Keratinocyte (primary cell): ENCODE measurements at regions not wholly inside any gene's neighbourhood (a gene's known extent, or its start where the extent isn't known, plus 50 kb on each side); places are given as distances from the start of the nearest gene placed in this dataset.
"Not testable (repeated sequence)": the region's sequence is repeated elsewhere in the genome, so short reads cannot be mapped to it uniquely, and the experiment has no call there.

Experiments used
- DNase-seq: peaks from one replicate; pipeline ENCODE4 v3.0.0-alpha.2; 2011; ENCODE audit warnings: low read depth, missing footprints, low spot score
- FAIRE-seq: peaks from 2 replicates; lab custom pipeline; 2011; peaks lifted over from hg19 to GRCh38; lab: Jason Lieb, UNC
- H2AFZ ChIP-seq: 2 replicates; pipeline ENCODE4 v1.6.0; 2012; ENCODE audit warnings: low read length, control low read depth, inconsistent platforms; ENCODE audit not compliant: control insufficient read depth
- H3K27ac ChIP-seq: 2 replicates; pipeline ENCODE4 v1.5.1; 2011; ENCODE audit warnings: low read length; ENCODE audit not compliant: control insufficient read depth, insufficient read depth
- H3K27me3 ChIP-seq: 3 replicates; pipeline ENCODE4 v1.6.0; 2011; ENCODE audit warnings: low read length; ENCODE audit not compliant: control insufficient read depth, insufficient read depth; ENCODE audit errors: extremely low read depth
- H3K36me3 ChIP-seq, 2 experiments: 2 replicates in 1 of 2; 3 replicates in 1 of 2; pipeline ENCODE4 v1.5.1; 2011; ENCODE audit warnings: low read length in 2 of 2, mild to moderate bottlenecking in 1 of 2; ENCODE audit not compliant: control insufficient read depth in 2 of 2, insufficient read depth in 2 of 2; ENCODE audit errors: extremely low read depth in 1 of 2
- H3K4me1 ChIP-seq: 3 replicates; pipeline ENCODE4 v1.5.1; 2011; ENCODE audit warnings: low read length; ENCODE audit not compliant: control insufficient read depth, insufficient read depth; ENCODE audit errors: extremely low read depth
- H3K4me2 ChIP-seq: 3 replicates; pipeline ENCODE4 v1.6.0; 2011; ENCODE audit warnings: low read depth, low read length; ENCODE audit not compliant: control insufficient read depth, insufficient read depth; ENCODE audit errors: extremely low read depth
- H3K4me3 ChIP-seq, 3 experiments: fragments of 200-600 bp in 1 of 3; sonication (generic) in 1 of 3; 2 replicates in 2 of 3; 3 replicates in 1 of 3; pipeline ENCODE4 v1.5.1; 2011 to 2016; ENCODE audit warnings: low read length in 3 of 3, mild to moderate bottlenecking in 3 of 3, control low read depth in 2 of 3, inconsistent platforms in 1 of 3, low read depth in 1 of 3, mixed read lengths in 1 of 3, mixed run types in 1 of 3, moderate library complexity in 1 of 3; ENCODE audit not compliant: control insufficient read depth in 2 of 3, insufficient read depth in 2 of 3; ENCODE audit errors: extremely low read depth in 1 of 3
- H3K79me2 ChIP-seq: 2 replicates; pipeline ENCODE4 v1.6.0; 2012; ENCODE audit warnings: low read length; ENCODE audit not compliant: control insufficient read depth, insufficient read depth
- H3K9ac ChIP-seq: 3 replicates; pipeline ENCODE4 v1.6.0; 2011; ENCODE audit warnings: low read length; ENCODE audit not compliant: control insufficient read depth, insufficient read depth; ENCODE audit errors: extremely low read depth
- H3K9me1 ChIP-seq: 3 replicates; pipeline ENCODE4 v1.6.0; 2011; ENCODE audit warnings: low read length; ENCODE audit not compliant: control insufficient read depth, insufficient read depth; ENCODE audit errors: extremely low read depth
- H3K9me3 ChIP-seq: 2 replicates; pipeline ENCODE4 v1.5.1; 2012; ENCODE audit warnings: low read depth, low read length; ENCODE audit not compliant: control insufficient read depth
- H4K20me1 ChIP-seq: 3 replicates; pipeline ENCODE4 v1.6.0; 2011; ENCODE audit warnings: low read length; ENCODE audit not compliant: control insufficient read depth, insufficient read depth; ENCODE audit errors: extremely low read depth
- dilution Hi-C: fragments of 300-500 bp; cut with MboI; formaldehyde crosslinking; loops from one replicate; pipeline ENCODE4 v1.7.0; 2020; ENCODE audit warnings: low sequenced_read_pairs; ENCODE audit not compliant: extremely low pct_ligation_motif_present

DNA sequence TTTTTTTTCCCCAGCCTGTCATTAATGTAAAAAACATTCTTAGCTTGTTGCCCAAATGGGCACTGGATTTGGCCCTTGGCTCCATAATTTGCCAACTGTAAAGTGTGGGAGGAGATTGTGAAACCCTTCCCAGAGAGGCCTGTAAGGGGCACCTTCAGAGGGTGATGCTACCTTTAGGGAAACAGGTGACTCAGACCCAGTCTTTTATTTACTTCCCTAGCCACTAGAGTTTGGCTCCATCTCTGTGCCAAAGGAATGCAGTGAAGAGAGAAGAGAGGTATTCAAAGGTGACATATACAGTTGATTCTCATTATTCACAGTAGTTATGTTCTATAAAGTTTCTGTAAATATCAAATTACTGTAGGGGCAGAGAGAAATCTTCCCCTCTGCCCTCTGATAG is 189.6 kb downstream of the SPATA31A1 start:
- dilution Hi-C loops, H3K79me2 ChIP-seq, H3K4me1 ChIP-seq, DNase-seq, H3K4me2 ChIP-seq, H3K9ac ChIP-seq, H3K27me3 ChIP-seq, H3K9me1 ChIP-seq, H3K9me3 ChIP-seq, H2AFZ ChIP-seq, H3K27ac ChIP-seq, FAIRE-seq, H3K36me3 ChIP-seq, H4K20me1 ChIP-seq, H3K4me3 ChIP-seq: not testable (repeated sequence)

DNA sequence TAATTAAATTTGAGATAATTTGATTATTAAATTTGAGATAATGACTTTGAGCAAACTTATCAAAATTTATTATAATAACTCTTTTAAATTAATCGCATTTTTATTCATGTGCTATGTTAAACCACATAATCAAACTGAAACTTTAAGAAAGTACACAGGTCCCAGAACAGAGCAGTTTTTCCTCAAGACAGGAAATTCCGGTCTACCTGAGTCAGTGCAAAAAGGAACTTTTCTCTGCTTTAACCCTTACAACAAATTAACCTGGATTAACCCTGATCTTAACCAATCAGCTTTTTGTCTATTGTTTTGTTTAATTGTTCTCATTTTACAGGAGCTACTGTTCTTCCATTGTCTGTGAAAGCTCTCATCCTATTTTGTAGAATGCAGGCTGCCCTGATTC is 195.1 kb downstream of the SPATA31A1 start:
- FAIRE-seq, H3K4me3 ChIP-seq, dilution Hi-C loops, H3K27me3 ChIP-seq, H3K4me1 ChIP-seq, H3K9ac ChIP-seq, H3K9me1 ChIP-seq, H3K9me3 ChIP-seq, H3K27ac ChIP-seq, DNase-seq, H3K36me3 ChIP-seq, H4K20me1 ChIP-seq, H3K79me2 ChIP-seq: not testable (repeated sequence)
- H2AFZ ChIP-seq = peak overlapping the region; percentile 51
- H3K4me2 ChIP-seq = peak overlapping the region; percentile 27

DNA sequence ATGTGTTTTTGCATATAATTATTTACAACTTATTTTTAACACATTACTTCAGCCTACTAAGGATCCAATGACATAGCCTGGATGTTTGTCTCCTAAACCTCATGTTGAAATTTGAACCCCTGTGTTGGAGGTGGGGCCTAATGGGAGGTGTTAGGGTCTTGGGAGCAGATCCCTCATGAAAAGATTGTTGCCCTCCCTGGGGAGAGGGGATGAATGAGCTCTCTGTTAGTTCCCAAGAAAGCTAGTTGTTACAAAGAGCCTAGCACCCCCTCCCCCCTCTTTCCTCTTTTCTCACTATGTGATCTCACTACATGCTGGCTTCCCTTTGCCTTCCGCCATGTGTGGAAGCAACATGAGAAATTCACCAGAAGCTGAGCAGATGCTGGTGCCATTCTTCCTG is 196.1 kb downstream of the SPATA31A1 start:
- H3K9me1 ChIP-seq, H3K4me3 ChIP-seq, H3K27ac ChIP-seq, H3K36me3 ChIP-seq, DNase-seq, H3K27me3 ChIP-seq, H3K4me1 ChIP-seq, FAIRE-seq, H2AFZ ChIP-seq, H4K20me1 ChIP-seq, H3K4me2 ChIP-seq, H3K9me3 ChIP-seq, H3K79me2 ChIP-seq, dilution Hi-C loops, H3K9ac ChIP-seq: not testable (repeated sequence)

DNA sequence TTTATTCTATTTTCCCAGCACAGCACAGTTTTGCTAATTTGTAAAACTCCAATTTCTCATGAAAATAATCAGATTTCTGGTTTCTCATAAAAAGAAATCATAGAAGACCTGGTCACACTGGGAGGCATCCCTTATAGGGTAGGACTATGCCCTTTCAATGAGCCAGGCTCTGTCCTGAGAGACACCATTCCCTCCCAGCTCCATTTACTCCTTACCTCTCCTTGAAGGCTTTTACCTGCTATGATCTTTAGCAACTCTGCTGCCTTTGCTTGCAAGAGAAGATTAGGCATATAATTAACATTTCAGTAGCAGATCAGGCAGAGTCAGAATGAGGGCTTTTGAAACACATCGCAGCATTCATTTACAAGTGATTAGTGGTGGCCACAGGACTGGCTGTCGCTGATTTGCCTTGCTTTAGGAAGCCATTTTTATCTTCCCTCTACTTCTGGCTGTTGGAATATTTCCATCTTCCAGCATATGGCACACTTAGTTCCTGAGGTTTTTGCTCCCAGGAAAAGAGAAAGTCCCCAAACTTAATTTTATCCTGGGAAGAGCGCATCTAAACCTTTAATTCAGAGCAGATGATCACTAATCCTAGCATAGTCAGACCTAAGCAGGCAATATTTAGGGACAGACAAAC is 196.9 kb downstream of the SPATA31A1 start:
- H3K36me3 ChIP-seq, H3K4me2 ChIP-seq, H3K27ac ChIP-seq, H4K20me1 ChIP-seq, H2AFZ ChIP-seq, FAIRE-seq, H3K9ac ChIP-seq, H3K4me1 ChIP-seq, H3K27me3 ChIP-seq, H3K79me2 ChIP-seq, H3K9me3 ChIP-seq, H3K9me1 ChIP-seq, dilution Hi-C loops, DNase-seq, H3K4me3 ChIP-seq: not testable (repeated sequence)

DNA sequence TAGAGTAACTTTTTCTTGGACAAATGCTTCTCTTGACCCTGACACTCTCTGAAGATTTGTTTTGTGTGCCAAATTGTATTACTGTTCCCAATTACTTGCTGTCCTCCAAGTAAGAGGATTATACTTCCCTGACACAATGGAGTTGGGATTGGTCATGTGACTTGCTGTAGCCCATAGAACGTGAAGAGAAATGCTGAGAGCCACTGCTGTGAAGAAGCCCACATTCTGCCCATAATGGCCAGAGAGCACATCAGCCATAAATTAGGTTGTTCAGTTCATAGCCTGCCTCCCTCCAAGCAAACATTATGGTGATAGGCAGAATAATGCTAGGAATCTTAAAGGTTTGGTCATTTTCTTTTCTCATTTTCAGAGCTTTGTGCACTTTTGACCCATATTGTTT is 198.9 kb downstream of the SPATA31A1 start:
- H3K27me3 ChIP-seq, H3K9me3 ChIP-seq, H3K27ac ChIP-seq, H3K9me1 ChIP-seq, H2AFZ ChIP-seq, H3K79me2 ChIP-seq, H3K4me3 ChIP-seq, dilution Hi-C loops, FAIRE-seq, H3K9ac ChIP-seq, DNase-seq, H3K4me2 ChIP-seq, H3K4me1 ChIP-seq, H4K20me1 ChIP-seq, H3K36me3 ChIP-seq: not testable (repeated sequence)
